Stomach (tissue), 8 donors: ENCODE measurements at regions not wholly inside any gene's neighbourhood (a gene's known extent, or its start where the extent isn't known, plus 50 kb on each side); places are given as distances from the start of the nearest gene placed in this dataset.

Experiments used
- DNase-seq, 2 donors: peaks; one replicate each; pipeline versions ENCODE4 v3.0.0 to v3.0.0-alpha.2; 2013 to 2019
- H3K27ac ChIP-seq, 5 donors: fragments of 200-600 bp in 4 of 5; sonication (generic) in 4 of 5; one replicate each; pipeline ENCODE4 v1.5.1; 2013 to 2019; ENCODE audit warnings: mild to moderate bottlenecking in 1 of 5, moderate library complexity in 1 of 5
- H3K27me3 ChIP-seq, 3 donors: fragments of 200-600 bp; sonication (generic); one replicate each; pipeline ENCODE4 v1.5.1; 2017 to 2019; ENCODE audit warnings: mixed run types in 1 of 3
- H3K36me3 ChIP-seq, 4 donors: fragments of 200-600 bp; sonication (generic); 1 replicate in 3 of 4; 2 replicates in 1 of 4; pipeline ENCODE4 v1.5.1; 2016 to 2019
- H3K4me1 ChIP-seq, 4 donors: fragments of 200-600 bp; sonication (generic); one replicate each; pipeline ENCODE4 v1.5.1; 2016 to 2019
- H3K4me3 ChIP-seq, 4 donors: fragments of 200-600 bp; sonication (generic) in 3 of 4; one replicate each; pipeline ENCODE4 v1.5.1; 2016 to 2019; ENCODE audit warnings: mild to moderate bottlenecking in 1 of 4
- H3K9me3 ChIP-seq, 4 donors: fragments of 200-600 bp; sonication (generic); one replicate each; pipeline ENCODE4 v1.5.1; 2016 to 2019
- CTCF ChIP-seq, 7 experiments: fragments of 450-650 bp in 4 of 7; fragments of 200-600 bp in 3 of 7; sonication (generic) in 3 of 7; IDR thresholded peaks; one replicate each; pipeline ENCODE4 v1.5.1; 2016 to 2019; ENCODE audit warnings: antibody characterized with exemption in 7 of 7, control low read depth in 2 of 7, mild to moderate bottlenecking in 1 of 7
- EP300 ChIP-seq: sonication (generic); formaldehyde crosslinking; IDR thresholded peaks from one replicate; pipeline ENCODE4 v1.6.1; 2017; ENCODE audit warnings: antibody characterized with exemption
- POLR2A ChIP-seq, 4 donors: fragments of 450-650 bp; IDR thresholded peaks; one replicate each; pipeline ENCODE4 v1.6.1; 2016; ENCODE audit warnings: antibody characterized with exemption in 4 of 4, control low read depth in 2 of 4, mild to moderate bottlenecking in 1 of 4, moderate library complexity in 1 of 4
- POLR2AphosphoS5 ChIP-seq, 3 donors: sonication (generic); formaldehyde crosslinking; IDR thresholded peaks; one replicate each; pipeline ENCODE4 v1.6.1; 2016; ENCODE audit warnings: antibody characterized with exemption in 3 of 3
- WGBS, 5 donors: extraction: QIAGEN DNeasy Blood & Tissue Kit in 3 of 5; methylation state at CpG; one replicate each; pipeline versions ENCODE4 v1.1.5 to v1.1.7; 2013 to 2018; 5-methylcytosine and 5-hydroxymethylcytosine counted together
- intact Hi-C: fragments of 100-400 bp; cut with DNase I; formaldehyde crosslinking; loops from one replicate; pipeline ENCODE4 v1.15.1; 2023; ENCODE audit warnings: low total_unique reads
- donor health status: healthy with polysubstance abuse.
- donor health status: Bipolar disorder and iron deficiency.
- donor health status: healthy.

- TF ChIP-seq CTCF (IDR thresholded peaks at IDR 0.05) (no peak), POLR2AphosphoS5 (IDR thresholded peaks at IDR 0.05) (no peak), POLR2A (IDR thresholded peaks at IDR 0.05) (no peak), EP300 (no peak)
- Histone ChIP-seq H3K27ac (no peak overlapping the region), H3K4me3 (no peak overlapping the region), H3K27me3 (peaks cover 0 to 10% (median 0%) of the 10 kb centered on the region in 3 donors), H3K36me3 (no peaks in the 10 kb centered on the region), H3K4me1 (peaks cover 0 to 6% (median 0%) of the 10 kb centered on the region in 4 donors), H3K9me3 (no peaks in the 10 kb centered on the region)
- intact Hi-C loops, result no loop called here
- no peak for DNase-seq
- WGBS, 5 donors, result 36 to 50% (median 45%) methylated on average over 5 of the region's 5 CpGs
Measured at GRCh38 chr14:97382616-97383226, 585.5 kb downstream of the VRK1 start.

GRCh38 chr14:97385727-97386126 is 588.5 kb downstream of the VRK1 start:
- Histone ChIP-seq H3K36me3 (no peaks in the 10 kb centered on the region), H3K9me3 (no peaks in the 10 kb centered on the region), H3K4me1 (no peaks in the 10 kb centered on the region), H3K27me3 (no peaks in the 10 kb centered on the region), H3K4me3 (no peak overlapping the region), H3K27ac (no peak overlapping the region)
- intact Hi-C loops, result no loop called here
- TF ChIP-seq CTCF (IDR thresholded peaks at IDR 0.05) (no peak), EP300 (no peak), POLR2A (IDR thresholded peaks at IDR 0.05) (no peak), POLR2AphosphoS5 (IDR thresholded peaks at IDR 0.05) (no peak)
- DNase-seq, result no peak
- WGBS, 5 donors, result 84 to 95% (median 94%) methylated on average over 3 of the region's 3 CpGs

GRCh38 chr14:97387252-97387874 is 590.2 kb downstream of the VRK1 start:
- intact Hi-C loops, result no loop called here
- Histone ChIP-seq H3K4me1 (no peaks in the 10 kb centered on the region), H3K27ac (no peak overlapping the region), H3K9me3 (no peaks in the 10 kb centered on the region), H3K4me3 (no peak overlapping the region), H3K27me3 (no peaks in the 10 kb centered on the region), H3K36me3 (no peaks in the 10 kb centered on the region)
- WGBS, 5 donors, result 31 to 46% (median 36%) methylated on average over 9 of the region's 9 CpGs
- DNase-seq, result no peak
- no peak for TF ChIP-seq CTCF (IDR thresholded peaks at IDR 0.05)
- no peak for TF ChIP-seq EP300
- TF ChIP-seq POLR2A (IDR thresholded peaks at IDR 0.05), result no peak
- TF ChIP-seq POLR2AphosphoS5 (IDR thresholded peaks at IDR 0.05), result no peak

GRCh38 chr14:97388408-97388807 is 591.2 kb downstream of the VRK1 start:
- Histone ChIP-seq H3K27me3 (no peaks in the 10 kb centered on the region), H3K4me3 (no peak overlapping the region), H3K9me3 (no peaks in the 10 kb centered on the region), H3K36me3 (no peaks in the 10 kb centered on the region), H3K4me1 (no peaks in the 10 kb centered on the region), H3K27ac (no peak overlapping the region)
- intact Hi-C loops, result no loop called here
- TF ChIP-seq CTCF (IDR thresholded peaks at IDR 0.05) (no peak), EP300 (no peak), POLR2AphosphoS5 (IDR thresholded peaks at IDR 0.05) (no peak)
- 54 to 69% (median 57%) methylated on average over 9 of the region's 9 CpGs for WGBS, 5 donors
- DNase-seq, result no peak
